Endothelial cell of umbilical vein (primary cell): ENCODE measurements at regions not wholly inside any gene's neighbourhood (a gene's known extent, or its start where the extent isn't known, plus 50 kb on each side); places are given as distances from the start of the nearest gene placed in this dataset.

Source experiments
- BruUV-seq: library from RNA; stranded (reverse); fragments of 400-500 nt; replicated peaks from 2 replicates; lab custom pipeline; 2021; lab: Mats Ljungman, UMichigan
- CTCF ChIA-PET: fragments of 300-600, 350-600 bp; sonication (Branson Sonifier 250); formaldehyde crosslinking; loops from one replicate; lab custom pipeline; 2021; ENCODE audit warnings: antibody characterized with exemption, inconsistent platforms; lab: Charles Lee
- POLR2A ChIA-PET: fragments of 300-600, 350-600 bp; sonication (Branson Sonifier 250); formaldehyde crosslinking; loops from one replicate; lab custom pipeline; 2021; ENCODE audit warnings: antibody characterized with exemption, inconsistent platforms; lab: Charles Lee
- DNase-seq: peaks from one replicate; pipeline ENCODE4 v3.0.0-alpha.2; 2011; ENCODE audit warnings: low read depth, low spot score
- FAIRE-seq: peaks from 2 replicates; lab custom pipeline; 2011; peaks lifted over from hg19 to GRCh38; lab: Jason Lieb, UNC
- H2AFZ ChIP-seq: 2 replicates; pipeline ENCODE4 v1.6.0; 2012; ENCODE audit warnings: low read depth, low read length, control low read depth, inconsistent platforms
- H3K27ac ChIP-seq: 2 replicates; pipeline ENCODE4 v1.5.1; 2011; ENCODE audit warnings: low read depth, mild to moderate bottlenecking, control low read depth, low read length, moderate library complexity; ENCODE audit not compliant: insufficient read depth
- H3K27me3 ChIP-seq, 2 experiments: 2 replicates each; pipeline versions ENCODE4 v1.6.0 to v1.6.1; 2011; ENCODE audit warnings: low read length in 2 of 2, mixed read lengths in 1 of 2; ENCODE audit not compliant: control insufficient read depth in 2 of 2, insufficient read depth in 2 of 2
- H3K36me3 ChIP-seq, 2 experiments: 2 replicates in 1 of 2; 3 replicates in 1 of 2; pipeline ENCODE4 v1.5.1; 2011; ENCODE audit warnings: low read length in 2 of 2, mild to moderate bottlenecking in 1 of 2, moderate library complexity in 1 of 2; ENCODE audit not compliant: control insufficient read depth in 2 of 2, insufficient read depth in 2 of 2; ENCODE audit errors: extremely low read depth in 1 of 2
- H3K4me1 ChIP-seq: 3 replicates; pipeline ENCODE4 v1.5.1; 2011; ENCODE audit warnings: mild to moderate bottlenecking, low read length; ENCODE audit not compliant: control insufficient read depth, insufficient read depth; ENCODE audit errors: extremely low read depth
- H3K4me2 ChIP-seq: 2 replicates; pipeline ENCODE4 v1.6.1; 2011; ENCODE audit warnings: low read length, control low read depth, mixed read lengths; ENCODE audit not compliant: insufficient read depth
- H3K4me3 ChIP-seq, 3 experiments: fragments of 200-600 bp in 1 of 3; sonication (generic), shearing (Covaris generic) in 1 of 3; replicated peaks in 1 of 3; 2 replicates each; pipeline ENCODE4 v1.5.1; 2011 to 2016; ENCODE audit warnings: control low read depth in 3 of 3, low read length in 3 of 3, mild to moderate bottlenecking in 2 of 3, inconsistent platforms in 1 of 3, low read depth in 1 of 3, moderate library complexity in 1 of 3; ENCODE audit not compliant: insufficient read depth in 1 of 3
- H3K79me2 ChIP-seq: 2 replicates; pipeline ENCODE4 v1.6.0; 2012; ENCODE audit warnings: low read length, inconsistent platforms; ENCODE audit not compliant: control insufficient read depth, insufficient read depth
- H3K9ac ChIP-seq: replicated peaks from 2 replicates; pipeline ENCODE3; 2011; ENCODE audit warnings: low read length, control low read depth; ENCODE audit not compliant: insufficient read depth; ENCODE audit errors: extremely low read depth
- H3K9me1 ChIP-seq: replicated peaks from 3 replicates; pipeline ENCODE4 v1.6.0; 2011; ENCODE audit warnings: mild to moderate bottlenecking, low read length; ENCODE audit not compliant: control insufficient read depth, insufficient read depth; ENCODE audit errors: extremely low read depth
- H3K9me3 ChIP-seq: replicated peaks from 2 replicates; pipeline ENCODE4 v1.5.1; 2012; ENCODE audit warnings: low read length, inconsistent platforms; ENCODE audit not compliant: control insufficient read depth, insufficient read depth
- H4K20me1 ChIP-seq: replicated peaks from 2 replicates; pipeline ENCODE3; 2011; ENCODE audit warnings: mild to moderate bottlenecking, low read length; ENCODE audit not compliant: control insufficient read depth, insufficient read depth; ENCODE audit errors: extremely low read depth
- CTCF ChIP-seq, 2 donors: IDR thresholded peaks; 1 replicate in 1 of 2; 2 replicates in 1 of 2; pipeline ENCODE4 v1.5.1; 2011; ENCODE audit warnings: low read length in 2 of 2, mild to moderate bottlenecking in 2 of 2, moderate library complexity in 2 of 2, control low read depth in 1 of 2, inconsistent platforms in 1 of 2, low read depth in 1 of 2; ENCODE audit not compliant: insufficient read depth in 1 of 2; ENCODE audit errors: extremely low read depth in 1 of 2
- EZH2 ChIP-seq: IDR thresholded peaks from 2 replicates; pipeline ENCODE4 v1.6.1; 2012; ENCODE audit warnings: borderline replicate concordance, low read depth, mild to moderate bottlenecking, moderate library complexity, low read length, inconsistent platforms; ENCODE audit not compliant: severe bottlenecking
- FOS ChIP-seq: IDR thresholded peaks from 2 replicates; pipeline ENCODE4 v1.6.1; 2011; ENCODE audit warnings: mild to moderate bottlenecking, low read length, moderate library complexity, borderline replicate concordance; ENCODE audit not compliant: insufficient read depth
- GATA2 ChIP-seq: IDR thresholded peaks from 2 replicates; pipeline ENCODE4 v1.7.0; 2011; ENCODE audit warnings: low read depth, mild to moderate bottlenecking, moderate library complexity, mixed read lengths, low read length; ENCODE audit not compliant: insufficient read length, insufficient read depth
- JUN ChIP-seq: IDR thresholded peaks from 2 replicates; pipeline ENCODE4 v1.6.1; 2011; ENCODE audit warnings: borderline replicate concordance, low read depth; ENCODE audit not compliant: insufficient read length, insufficient read depth
- MYC ChIP-seq: IDR thresholded peaks from one replicate; pipeline ENCODE4 v1.6.1; 2011; ENCODE audit warnings: mild to moderate bottlenecking, low read depth, low read length
- POLR2A ChIP-seq: IDR thresholded peaks from 2 replicates; pipeline ENCODE4 v1.6.1; 2012; ENCODE audit warnings: low read depth, mild to moderate bottlenecking, control low read depth, low read length
- POLR2AphosphoS5 ChIP-seq: IDR thresholded peaks from 2 replicates; pipeline ENCODE4 v1.6.1; 2012; ENCODE audit warnings: low read depth, mild to moderate bottlenecking, control low read depth, low read length, moderate library complexity; ENCODE audit not compliant: insufficient read depth
- dilution Hi-C: fragments of 300-500 bp; cut with MboI; formaldehyde crosslinking; loops from one replicate; pipeline ENCODE4 v1.15.0; 2019; ENCODE audit warnings: low sequenced_read_pairs; ENCODE audit not compliant: extremely low pct_ligation_motif_present
- intact Hi-C: fragments of 100-400 bp; cut with micrococcal nuclease; formaldehyde crosslinking; loops from one replicate; pipeline ENCODE4 v1.10.0; 2022
- TF ChIP-seq, protein P1 (sequence below): IDR thresholded peaks from 2 replicates; pipeline ENCODE4 v1.6.1; 2011; ENCODE audit not compliant: insufficient read depth, insufficient read length

GRCh38 chr2:122384768-122385333, 629.4 kb downstream of the TSN start:
- ChIA-PET POLR2A (no interaction called here), CTCF (no interaction called here)
- no peaks in the 10 kb centered on the region for H3K27me3 ChIP-seq
- DNase-seq: no peak
- no peak overlapping the region for H3K9ac ChIP-seq
- no peaks in the 10 kb centered on the region for H3K79me2 ChIP-seq
- H3K4me3 ChIP-seq: no peak overlapping the region
- TF ChIP-seq POLR2AphosphoS5 (no peak), MYC (no peak), EZH2 (no peak), GATA2 (no peak), CTCF (IDR thresholded peaks at IDR 0.05; ENCODE audit: extremely low read depth in 1 of 2, insufficient read depth in 1 of 2, low read depth in 1 of 2, low read length in 2 of 2) (no peak), POLR2A (no peak), JUN (no peak), FOS (no peak)
- TF ChIP-seq, protein P1, sequence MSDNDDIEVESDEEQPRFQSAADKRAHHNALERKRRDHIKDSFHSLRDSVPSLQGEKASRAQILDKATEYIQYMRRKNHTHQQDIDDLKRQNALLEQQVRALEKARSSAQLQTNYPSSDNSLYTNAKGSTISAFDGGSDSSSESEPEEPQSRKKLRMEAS: no peak
- H2AFZ ChIP-seq: no peak overlapping the region
- no peaks in the 10 kb centered on the region for H4K20me1 ChIP-seq
- no peak for FAIRE-seq
- H3K9me3 ChIP-seq: no peaks in the 10 kb centered on the region
- dilution Hi-C loops: no loop called here
- H3K4me1 ChIP-seq: no peaks in the 10 kb centered on the region
- no peaks in the 10 kb centered on the region for H3K9me1 ChIP-seq
- no peak overlapping the region for H3K4me2 ChIP-seq
- BruUV-seq: no TSS peak
- no peak overlapping the region for H3K27ac ChIP-seq
- H3K36me3 ChIP-seq: no peaks in the 10 kb centered on the region
- intact Hi-C loops: no loop called here
